Keratinocyte (primary cell): ENCODE measurements at regions not wholly inside any gene's neighbourhood (a gene's known extent, or its start where the extent isn't known, plus 50 kb on each side); places are given as distances from the start of the nearest gene placed in this dataset.

Source experiments
- CTCF ChIP-seq, 3 experiments: IDR thresholded peaks in 1 of 3; conservative IDR thresholded peaks in 1 of 3; optimal IDR thresholded peaks in 1 of 3; 2 replicates in 2 of 3; 3 replicates in 1 of 3; pipeline versions ENCODE3 to v1.5.1; 2011; ENCODE audit warnings: low read length in 3 of 3, mild to moderate bottlenecking in 3 of 3, moderate library complexity in 2 of 3, control low read depth in 1 of 3, inconsistent platforms in 1 of 3; ENCODE audit not compliant: insufficient read depth in 2 of 3; ENCODE audit errors: extremely low read depth in 1 of 3
- EZH2 ChIP-seq: IDR thresholded peaks from one replicate; pipeline ENCODE4 v1.6.1; 2012; ENCODE audit warnings: inconsistent platforms, mild to moderate bottlenecking, low read length, moderate library complexity

- TF ChIP-seq EZH2 (no peak), CTCF (optimal IDR thresholded peaks at IDR 0.05 in 1 of 3, IDR thresholded peaks at IDR 0.05 in 1 of 3, conservative IDR thresholded peaks at IDR 0.05 in 1 of 3; ENCODE audit: extremely low read depth in 1 of 3, insufficient read depth in 2 of 3, low read length in 3 of 3) (no peak)
These were observed 945.4 kb upstream of the PRMT6 start for GRCh38 chr1:106111044-106111443.
